GM23338 (cell line): ENCODE measurements at regions not wholly inside any gene's neighbourhood (a gene's known extent, or its start where the extent isn't known, plus 50 kb on each side); places are given as distances from the start of the nearest gene placed in this dataset.

Experiments used
- CREB1 ChIP-seq: fragments of 250-450 bp; sonication (Bioruptor Pico); IDR thresholded peaks from 2 replicates; pipeline ENCODE4 v1.5.0; 2020; ENCODE audit warnings: low read depth, mild to moderate bottlenecking, moderate library complexity
- CTCF ChIP-seq, 2 experiments: fragments of 200-600 bp in 1 of 2; sonication (generic) in 1 of 2; conservative IDR thresholded peaks; 2 replicates each; pipeline versions ENCODE4 v1.5.1 to v1.6.1; 2016 to 2017; ENCODE audit warnings: antibody characterized with exemption in 2 of 2, low read depth in 2 of 2, mild to moderate bottlenecking in 2 of 2, moderate library complexity in 1 of 2
- ETS1 ChIP-seq: IDR thresholded peaks from 2 replicates; pipeline ENCODE4 v1.6.1; 2016; ENCODE audit warnings: antibody characterized with exemption
- EZH2 ChIP-seq: fragments of 200-600 bp; sonication (generic); IDR thresholded peaks from one replicate; pipeline ENCODE4 v1.8.0; 2017; ENCODE audit warnings: antibody characterized with exemption, mild to moderate bottlenecking, low read depth; ENCODE audit not compliant: unreplicated experiment
- EZH2phosphoT487 ChIP-seq: fragments of 200-600 bp; sonication (generic); IDR thresholded peaks from one replicate; pipeline ENCODE4 v1.8.1; 2018; ENCODE audit warnings: antibody characterized with exemption; ENCODE audit not compliant: unreplicated experiment
- JUNB ChIP-seq: IDR thresholded peaks from one replicate; pipeline ENCODE4 v1.6.1; 2016; ENCODE audit warnings: antibody characterized with exemption; ENCODE audit not compliant: unreplicated experiment
- NANOG ChIP-seq: IDR thresholded peaks from 2 replicates; pipeline ENCODE4 v1.6.1; 2016; ENCODE audit warnings: antibody characterized with exemption, borderline replicate concordance
- POLR2AphosphoS5 ChIP-seq: IDR thresholded peaks from 2 replicates; pipeline ENCODE4 v1.6.1; 2016; ENCODE audit warnings: antibody characterized with exemption, low read depth
- REST ChIP-seq: IDR thresholded peaks from one replicate; pipeline ENCODE4 v1.6.1; 2018; ENCODE audit warnings: antibody characterized with exemption; ENCODE audit not compliant: unreplicated experiment
- STAT1 ChIP-seq: IDR thresholded peaks from one replicate; pipeline ENCODE4 v1.6.1; 2016; ENCODE audit warnings: antibody characterized with exemption; ENCODE audit not compliant: unreplicated experiment
- ZNF462 ChIP-seq: fragments of 250-450 bp; sonication (Bioruptor Pico); IDR thresholded peaks from 2 replicates; pipeline ENCODE4 v1.5.0; 2020; ENCODE audit warnings: mild to moderate bottlenecking, moderate library complexity

- no peak for TF ChIP-seq CTCF (conservative IDR thresholded peaks at IDR 0.05; ENCODE audit: low read depth in 2 of 2)
- no peak for TF ChIP-seq EZH2phosphoT487
- TF ChIP-seq CREB1 (CRISPR knock-in tag): no peak
- TF ChIP-seq REST: no peak
- no peak for TF ChIP-seq STAT1
- TF ChIP-seq JUNB: no peak
- no peak for TF ChIP-seq ZNF462 (CRISPR knock-in tag)
- TF ChIP-seq EZH2: no peak
- TF ChIP-seq POLR2AphosphoS5: no peak
- no peak for TF ChIP-seq ETS1
- no peak for TF ChIP-seq NANOG
Measured at GRCh38 chr6:23091795-23092194, 522.4 kb downstream of the HDGFL1 start.
